Thymus (tissue), 11 donors: ENCODE measurements at regions not wholly inside any gene's neighbourhood (a gene's known extent, or its start where the extent isn't known, plus 50 kb on each side); places are given as distances from the start of the nearest gene placed in this dataset.

Experiments used
- DNase-seq, 9 donors: peaks; one replicate each; pipeline ENCODE4 v3.0.0-alpha.2; 2013; ENCODE audit warnings: low spot score in 9 of 9, low read depth in 6 of 9, missing footprints in 1 of 9
- H3K27ac ChIP-seq, 2 donors: one replicate each; pipeline ENCODE4 v1.5.1; 2013; ENCODE audit warnings: control low read depth in 1 of 2, low read depth in 1 of 2, low read length in 1 of 2, mild to moderate bottlenecking in 1 of 2, moderate library complexity in 1 of 2
- H3K27me3 ChIP-seq, 2 donors: one replicate each; pipeline ENCODE4 v1.5.1; 2013; ENCODE audit warnings: low read length in 1 of 2; ENCODE audit not compliant: control insufficient read depth in 2 of 2, insufficient read depth in 1 of 2
- H3K36me3 ChIP-seq, 2 donors: one replicate each; pipeline ENCODE4 v1.5.1; 2013; ENCODE audit warnings: low read length in 1 of 2, mild to moderate bottlenecking in 1 of 2, moderate library complexity in 1 of 2; ENCODE audit not compliant: control insufficient read depth in 2 of 2, insufficient read depth in 2 of 2
- H3K4me1 ChIP-seq, 2 donors: one replicate each; pipeline ENCODE4 v1.5.1; 2013; ENCODE audit warnings: low read length in 2 of 2; ENCODE audit not compliant: control insufficient read depth in 2 of 2, insufficient read depth in 2 of 2
- H3K4me3 ChIP-seq, 2 donors: one replicate each; pipeline ENCODE4 v1.5.1; 2013; ENCODE audit warnings: low read length in 2 of 2, control low read depth in 1 of 2, mild to moderate bottlenecking in 1 of 2
- H3K9me3 ChIP-seq, 2 donors: one replicate each; pipeline ENCODE4 v1.5.1; 2013; ENCODE audit warnings: low read length in 1 of 2, mild to moderate bottlenecking in 1 of 2; ENCODE audit not compliant: control insufficient read depth in 2 of 2, insufficient read depth in 1 of 2
- WGBS: extraction: QIAGEN DNeasy Blood & Tissue Kit; methylation state at CpG from one replicate; pipeline ENCODE4 v1.1.7; 2013; 5-methylcytosine and 5-hydroxymethylcytosine counted together
- donor health status: healthy.

DNA sequence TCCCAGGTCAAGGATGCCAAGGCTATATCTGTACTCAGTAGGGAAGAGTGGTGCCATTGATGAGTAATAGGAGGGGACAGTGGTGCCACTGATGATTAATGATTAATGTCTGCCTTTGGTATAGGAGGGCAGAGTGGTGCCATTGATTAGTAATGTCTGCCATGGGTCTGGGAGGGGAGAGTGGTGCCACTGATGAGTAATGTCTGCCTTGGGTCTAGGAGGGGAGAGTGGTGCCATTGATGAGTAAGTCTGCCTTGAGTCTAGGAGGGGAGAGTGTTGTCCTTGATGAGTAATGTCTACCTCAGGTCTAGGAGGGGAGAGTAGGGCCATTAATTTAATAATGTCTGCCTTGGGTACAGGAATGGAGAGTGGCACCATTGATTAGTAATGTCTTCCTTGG lies 507.8 kb upstream of the EEF2KMT start:
- Histone ChIP-seq H3K27me3 (no peaks in the 10 kb centered on the region), H3K36me3 (no peaks in the 10 kb centered on the region), H3K4me3 (no peak overlapping the region), H3K4me1 (no peaks in the 10 kb centered on the region), H3K9me3 (no peaks in the 10 kb centered on the region), H3K27ac (no peak overlapping the region)
- DNase-seq, result no peak

DNA sequence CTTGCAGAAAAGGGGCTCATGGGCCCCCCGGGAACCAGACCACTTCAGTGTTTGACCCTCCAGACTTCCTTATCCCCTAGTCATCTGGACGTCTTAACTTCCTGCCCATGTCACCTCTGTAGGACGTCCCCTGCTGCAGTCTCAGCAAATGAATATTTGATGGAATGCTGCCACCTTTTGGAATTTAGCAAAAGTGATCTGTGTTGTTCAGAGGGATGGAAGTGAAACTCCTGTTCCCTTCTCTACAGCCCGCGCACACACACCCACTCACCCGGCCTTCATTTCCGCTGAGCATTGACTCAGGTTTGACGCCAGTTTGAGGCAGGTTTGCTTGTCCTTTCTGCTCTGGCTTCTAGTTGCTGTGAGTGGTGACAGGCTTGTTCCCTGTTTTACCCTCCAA lies 507.2 kb upstream of the EEF2KMT start:
- WGBS, result 46% methylated on average over 8 of the region's 8 CpGs
- Histone ChIP-seq H3K36me3 (no peaks in the 10 kb centered on the region), H3K9me3 (no peaks in the 10 kb centered on the region), H3K4me1 (no peaks in the 10 kb centered on the region), H3K27me3 (no peaks in the 10 kb centered on the region), H3K27ac (no peak overlapping the region), H3K4me3 (no peak overlapping the region)
- no peak for DNase-seq

DNA sequence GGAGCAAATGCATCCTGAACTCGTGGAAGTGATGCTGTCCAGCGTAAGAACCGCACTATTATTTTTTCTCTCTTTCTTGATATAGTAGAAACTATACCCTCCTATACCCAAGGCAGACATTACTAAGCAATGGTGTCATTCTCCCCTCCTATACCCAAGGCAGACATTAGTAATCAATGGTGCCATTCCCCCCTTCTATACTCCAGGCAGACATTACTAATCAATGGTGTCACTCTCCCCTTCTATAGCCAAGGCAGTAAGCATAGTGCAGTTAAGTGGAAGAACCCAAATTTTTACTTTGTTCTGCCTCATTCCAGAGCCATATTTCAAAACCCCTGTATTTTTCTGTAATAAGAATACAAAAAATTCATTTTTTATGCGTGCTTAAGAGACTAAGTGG lies 506.2 kb upstream of the EEF2KMT start:
- Histone ChIP-seq H3K36me3 (no peaks in the 10 kb centered on the region), H3K4me3 (no peak overlapping the region), H3K27me3 (no peaks in the 10 kb centered on the region), H3K4me1 (no peaks in the 10 kb centered on the region), H3K27ac (no peak overlapping the region), H3K9me3 (no peaks in the 10 kb centered on the region)
- WGBS, result 90% methylated on average over 4 of the region's 4 CpGs
- no peak for DNase-seq

DNA sequence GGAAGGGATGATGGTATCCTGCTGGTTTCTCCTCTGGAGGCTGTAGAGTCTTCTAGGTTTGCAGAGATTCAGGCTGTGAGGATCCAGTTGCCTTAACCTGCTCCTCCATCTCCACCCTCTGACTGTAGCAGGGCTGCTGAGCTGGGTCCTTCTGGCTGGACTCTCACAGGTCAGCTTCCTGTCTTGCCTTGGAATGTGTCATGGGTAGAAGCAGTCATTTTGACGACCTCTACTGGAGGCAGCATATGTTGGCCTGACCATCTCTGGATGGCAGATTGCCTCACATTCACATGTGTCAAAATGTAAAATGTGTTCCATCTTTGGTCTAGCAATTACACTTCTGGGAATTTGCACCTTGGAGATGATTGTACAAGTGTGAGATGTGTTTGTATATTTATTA lies 504.4 kb upstream of the EEF2KMT start:
- no peak overlapping the region for H3K27ac ChIP-seq
- H3K27me3 ChIP-seq, result no peaks in the 10 kb centered on the region
- H3K4me3 ChIP-seq, result no peak overlapping the region
- H3K4me1 ChIP-seq, result no peaks in the 10 kb centered on the region
- H3K36me3 ChIP-seq, result no peaks in the 10 kb centered on the region
- 55% methylated on average over 1 of the region's 1 CpG for WGBS
- DNase-seq, result no peak
- no peaks in the 10 kb centered on the region for H3K9me3 ChIP-seq

DNA sequence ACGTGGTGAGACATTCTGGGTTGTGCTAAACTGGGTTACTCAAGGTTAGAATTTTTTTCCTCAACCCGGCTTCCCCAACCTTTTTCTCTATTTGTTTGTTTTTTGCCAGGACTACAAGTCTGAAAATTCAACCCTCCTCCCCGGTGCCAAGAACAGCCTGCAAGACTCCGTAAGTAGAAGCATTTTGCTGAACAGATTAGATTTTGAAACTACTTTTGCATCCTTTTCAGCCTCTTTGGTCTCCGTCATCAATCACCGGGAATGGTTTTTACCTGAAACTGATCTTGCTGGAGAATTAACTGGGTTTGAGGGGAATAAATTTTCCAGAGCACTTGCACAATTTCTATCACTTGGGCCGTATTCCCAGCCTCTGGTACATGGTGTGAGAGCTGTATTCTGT lies 501.2 kb upstream of the EEF2KMT start:
- Histone ChIP-seq H3K27me3 (no peaks in the 10 kb centered on the region), H3K9me3 (no peaks in the 10 kb centered on the region), H3K4me3 (no peak overlapping the region), H3K27ac (no peak overlapping the region), H3K4me1 (no peaks in the 10 kb centered on the region), H3K36me3 (no peaks in the 10 kb centered on the region)
- no peak for DNase-seq
- WGBS, result 84% methylated on average over 7 of the region's 7 CpGs

DNA sequence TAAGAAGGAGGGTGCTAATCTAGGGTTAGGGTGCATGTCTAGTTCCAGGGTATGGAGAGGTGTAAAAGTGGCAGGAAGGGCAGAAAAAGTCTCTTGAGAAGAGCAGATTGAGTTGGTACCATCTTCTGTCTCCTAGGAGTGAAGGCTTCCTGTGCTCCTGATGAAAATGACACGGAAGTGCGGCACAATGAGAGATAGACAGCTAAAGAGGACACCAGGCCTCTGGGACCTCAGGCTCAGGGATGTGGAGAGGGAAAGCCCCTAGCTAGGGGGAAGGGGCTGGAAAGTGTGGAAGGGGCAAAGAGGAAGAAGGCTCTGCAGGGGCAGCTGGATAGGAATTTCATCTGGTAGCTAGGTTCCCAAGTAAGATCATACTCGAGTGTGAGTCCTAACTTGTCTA lies 498.3 kb upstream of the EEF2KMT start:
- Histone ChIP-seq H3K4me1 (no peaks in the 10 kb centered on the region), H3K27ac (no peak overlapping the region), H3K4me3 (no peak overlapping the region), H3K27me3 (no peaks in the 10 kb centered on the region), H3K36me3 (no peaks in the 10 kb centered on the region), H3K9me3 (no peaks in the 10 kb centered on the region)
- no peak for DNase-seq
- 96% methylated on average over 3 of the region's 3 CpGs for WGBS

DNA sequence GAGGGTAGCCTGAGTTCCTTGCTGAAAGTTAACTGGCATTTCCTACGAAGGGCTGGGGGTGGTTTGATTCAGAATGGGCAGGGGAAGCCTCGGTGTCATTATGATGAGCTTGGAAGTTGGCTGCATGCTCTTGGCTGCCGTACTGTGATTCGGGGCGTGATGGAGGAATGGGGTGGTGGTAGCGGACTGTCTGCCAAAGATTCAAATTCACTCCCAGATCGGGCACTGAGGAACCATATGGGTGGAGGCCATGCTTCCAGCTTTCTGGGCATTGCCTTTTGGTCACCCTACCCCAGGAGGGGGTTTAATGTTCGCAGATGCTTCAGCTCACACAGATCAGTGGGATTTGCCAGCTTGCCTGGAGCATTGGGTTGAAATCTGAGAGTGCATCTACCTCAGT lies 492.8 kb upstream of the EEF2KMT start:
- H3K27ac ChIP-seq, result no peak overlapping the region
- H3K4me3 ChIP-seq, result no peak overlapping the region
- WGBS, result 86% methylated on average over 8 of the region's 8 CpGs
- no peak for DNase-seq
- no peaks in the 10 kb centered on the region for H3K27me3 ChIP-seq
- no peaks in the 10 kb centered on the region for H3K9me3 ChIP-seq
- no peaks in the 10 kb centered on the region for H3K4me1 ChIP-seq
- no peaks in the 10 kb centered on the region for H3K36me3 ChIP-seq

DNA sequence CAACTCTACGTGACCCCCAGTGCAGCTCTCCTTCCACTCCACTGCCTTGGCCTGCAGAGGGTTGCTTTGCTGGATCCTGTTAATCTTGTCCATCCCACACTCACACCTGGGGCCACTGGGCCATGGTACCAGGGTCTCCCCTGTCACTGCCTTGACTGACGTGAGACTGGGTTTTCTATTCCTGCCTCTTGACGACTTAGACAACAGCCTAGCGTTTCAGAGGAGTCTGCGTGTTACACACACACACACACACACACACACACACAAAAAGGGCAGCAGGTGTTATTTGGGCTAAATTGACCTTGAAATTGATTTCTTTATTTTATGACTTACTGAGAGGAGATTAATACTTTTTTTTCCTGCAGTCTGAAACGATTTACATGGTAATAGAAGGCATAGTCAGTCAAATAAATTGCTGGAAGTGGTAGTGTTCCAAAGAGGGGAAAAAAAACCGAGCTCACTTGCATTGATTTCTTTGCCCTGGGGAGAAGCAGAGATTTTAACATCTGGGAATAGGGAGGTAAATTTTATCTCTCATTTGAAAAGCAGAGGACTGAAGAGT lies 492.3 kb upstream of the EEF2KMT start:
- H3K27me3 ChIP-seq, result no peaks in the 10 kb centered on the region
- DNase-seq, result no peak
- no peaks in the 10 kb centered on the region for H3K36me3 ChIP-seq
- no peaks in the 10 kb centered on the region for H3K4me1 ChIP-seq
- H3K4me3 ChIP-seq, result no peak overlapping the region
- H3K9me3 ChIP-seq, result no peaks in the 10 kb centered on the region
- H3K27ac ChIP-seq, result no peak overlapping the region
- WGBS, result 77% methylated on average over 7 of the region's 7 CpGs

DNA sequence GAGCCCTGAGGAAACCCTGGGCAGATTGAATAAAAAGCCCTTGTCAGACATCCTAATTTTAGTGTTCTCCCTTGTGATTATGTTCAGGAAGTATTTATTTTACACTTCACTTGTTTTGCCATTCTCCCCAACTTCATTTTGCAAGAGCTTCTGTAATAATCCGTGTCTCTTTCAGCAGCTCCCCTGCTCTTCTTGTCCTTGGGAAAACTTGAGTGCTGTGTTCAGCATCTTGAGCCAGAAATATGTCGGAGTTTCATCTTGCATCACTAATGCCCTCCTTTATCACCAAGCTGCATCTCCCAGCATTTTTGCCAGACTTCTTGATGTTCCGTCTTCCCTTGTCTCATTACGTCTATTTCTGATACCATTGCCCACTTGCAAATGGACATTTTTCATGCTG lies 486.5 kb upstream of the EEF2KMT start:
- no peaks in the 10 kb centered on the region for H3K4me1 ChIP-seq
- H3K27ac ChIP-seq, result no peak overlapping the region
- no peaks in the 10 kb centered on the region for H3K36me3 ChIP-seq
- no peaks in the 10 kb centered on the region for H3K9me3 ChIP-seq
- no peak for DNase-seq
- 81% methylated on average over 4 of the region's 4 CpGs for WGBS
- H3K4me3 ChIP-seq, result no peak overlapping the region
- H3K27me3 ChIP-seq, result no peaks in the 10 kb centered on the region

DNA sequence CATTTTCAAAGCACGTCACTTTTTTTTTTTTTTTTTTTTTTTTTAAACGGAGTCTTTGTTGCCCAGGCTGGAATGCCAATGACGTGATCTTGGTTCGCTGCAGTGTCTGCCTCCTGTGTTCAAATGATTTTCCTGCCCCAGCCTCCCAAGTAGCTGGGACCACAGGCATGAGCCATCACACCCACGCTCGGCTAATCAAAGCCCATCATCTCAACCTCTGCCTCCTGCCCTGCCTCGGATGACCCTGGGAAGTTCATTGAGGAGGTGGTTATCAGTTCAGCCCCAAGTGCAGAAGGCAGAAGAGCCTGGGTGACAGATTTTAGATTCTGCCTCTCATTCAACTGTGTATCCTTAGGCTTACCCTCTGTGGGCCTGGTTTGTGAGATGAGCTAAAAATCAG lies 484.9 kb upstream of the EEF2KMT start:
- Histone ChIP-seq H3K4me1 (no peaks in the 10 kb centered on the region), H3K27ac (no peak overlapping the region), H3K27me3 (no peaks in the 10 kb centered on the region), H3K36me3 (no peaks in the 10 kb centered on the region), H3K9me3 (no peaks in the 10 kb centered on the region), H3K4me3 (no peak overlapping the region)
- no peak for DNase-seq
- WGBS, result 87% methylated on average over 7 of the region's 7 CpGs
